SK-N-SH (cell line): ENCODE measurements at regions not wholly inside any gene's neighbourhood (a gene's known extent, or its start where the extent isn't known, plus 50 kb on each side); places are given as distances from the start of the nearest gene placed in this dataset.

Experiments used
- CTCF ChIA-PET: fragments of 300-600, 350-600 bp; formaldehyde crosslinking; extraction: SDS; loops from one replicate; lab custom pipeline; 2021; lab: Yijun Ruan, JAX
- POLR2A ChIA-PET: fragments of 350-600 bp; sonication (Branson Sonifier 250); formaldehyde crosslinking; extraction: SDS; loops from one replicate; lab custom pipeline; 2020; ENCODE audit warnings: antibody characterized with exemption, inconsistent platforms; lab: Yijun Ruan, JAX
- DNase-seq: peaks from one replicate; pipeline ENCODE4 v3.0.0; 2012
- H2AFZ ChIP-seq: fragments of 200-600 bp; sonication (generic); 2 replicates; pipeline ENCODE4 v1.8.1; 2016; ENCODE audit warnings: antibody characterized with exemption, mild to moderate bottlenecking, low read depth
- H3F3A ChIP-seq: fragments of 200-600 bp; sonication (generic); replicated peaks from 2 replicates; pipeline ENCODE3; 2016; ENCODE audit warnings: antibody characterized with exemption, mild to moderate bottlenecking; ENCODE audit not compliant: insufficient read depth
- H3K27ac ChIP-seq, 2 experiments: fragments of 200-500 bp in 1 of 2; fragments of 200-600 bp in 1 of 2; sonication (Bioruptor generic) in 1 of 2; sonication (generic), shearing (Covaris generic) in 1 of 2; 2 replicates each; pipeline versions ENCODE4 v1.5.1 to v1.6.1; 2014 to 2016; ENCODE audit warnings: low read depth in 2 of 2, inconsistent platforms in 1 of 2, low read length in 1 of 2, mild to moderate bottlenecking in 1 of 2, mixed read lengths in 1 of 2
- H3K27me3 ChIP-seq: fragments of 200-600 bp; sonication (generic), shearing (Covaris generic); 2 replicates; pipeline ENCODE4 v1.6.1; 2016; ENCODE audit warnings: mixed run types; ENCODE audit not compliant: insufficient read depth
- H3K36me3 ChIP-seq, 2 experiments: fragments of 200-500 bp in 1 of 2; fragments of 200-600 bp in 1 of 2; sonication (Bioruptor generic) in 1 of 2; sonication (generic) in 1 of 2; replicated peaks in 1 of 2; 2 replicates each; pipeline versions ENCODE3 to v1.5.1; 2014 to 2016; ENCODE audit warnings: low read length in 1 of 2, mild to moderate bottlenecking in 1 of 2; ENCODE audit not compliant: insufficient read depth in 2 of 2, control insufficient read depth in 1 of 2
- H3K4me1 ChIP-seq, 2 experiments: fragments of 200-500 bp in 1 of 2; fragments of 200-600 bp in 1 of 2; sonication (Bioruptor generic) in 1 of 2; sonication (generic), shearing (Covaris generic) in 1 of 2; 2 replicates each; pipeline versions ENCODE4 v1.5.1 to v1.6.1; 2014 to 2016; ENCODE audit warnings: low read depth in 1 of 2, low read length in 1 of 2, mixed run types in 1 of 2; ENCODE audit not compliant: insufficient read depth in 2 of 2, control insufficient read depth in 1 of 2
- H3K4me2 ChIP-seq: fragments of 200-600 bp; sonication (generic), shearing (Covaris generic); 2 replicates; pipeline ENCODE4 v1.6.1; 2017; ENCODE audit warnings: mixed run types
- H3K4me3 ChIP-seq, 2 experiments: fragments of 200-500 bp in 1 of 2; fragments of 200-600 bp in 1 of 2; sonication (Bioruptor generic) in 1 of 2; sonication (generic), shearing (Covaris generic) in 1 of 2; 2 replicates each; pipeline versions ENCODE4 v1.5.1 to v1.8.1; 2014 to 2016; ENCODE audit warnings: low read depth in 2 of 2, inconsistent platforms in 1 of 2, low read length in 1 of 2, mild to moderate bottlenecking in 1 of 2, mixed read lengths in 1 of 2, moderate library complexity in 1 of 2
- H3K79me2 ChIP-seq: fragments of 200-600 bp; sonication (generic); 2 replicates; pipeline ENCODE4 v1.8.1; 2017; ENCODE audit warnings: mild to moderate bottlenecking; ENCODE audit not compliant: insufficient read depth
- H3K9ac ChIP-seq: fragments of 200-600 bp; sonication (generic); 2 replicates; pipeline ENCODE4 v1.6.1; 2017; ENCODE audit warnings: mixed run types
- H3K9me2 ChIP-seq: fragments of 200-600 bp; sonication (generic); 2 replicates; pipeline ENCODE4 v1.6.1; 2017; ENCODE audit warnings: mixed run types
- H3K9me3 ChIP-seq: fragments of 200-600 bp; sonication (generic); 2 replicates; pipeline ENCODE4 v1.6.1; 2017; ENCODE audit warnings: mixed run types, mild to moderate bottlenecking, moderate library complexity
- H4K20me1 ChIP-seq: fragments of 200-600 bp; sonication (generic); 2 replicates; pipeline ENCODE4 v1.6.1; 2017; ENCODE audit warnings: mild to moderate bottlenecking, mixed run types; ENCODE audit not compliant: insufficient read depth
- CHD2 ChIP-seq: fragments of 150-350 bp; IDR thresholded peaks from 2 replicates; pipeline ENCODE4 v1.6.1; 2018; ENCODE audit warnings: low read length; ENCODE audit not compliant: partially characterized antibody
- CTCF ChIP-seq: fragments of 200-600 bp; sonication (generic); IDR thresholded peaks from 2 replicates; pipeline ENCODE4 v1.6.1; 2017; ENCODE audit warnings: antibody characterized with exemption, mild to moderate bottlenecking, moderate library complexity
- ELF1 ChIP-seq: IDR thresholded peaks from 2 replicates; pipeline ENCODE4 v1.4.0; 2012
- EP300 ChIP-seq, 2 experiments: IDR thresholded peaks; 2 replicates each; pipeline versions ENCODE4 v1.4.0 to v1.6.1; 2012; ENCODE audit warnings: borderline replicate concordance in 1 of 2, low read depth in 1 of 2, low read length in 1 of 2
- EZH2phosphoT487 ChIP-seq: fragments of 200-600 bp; sonication (generic); IDR thresholded peaks from 2 replicates; pipeline ENCODE4 v1.6.1; 2017; ENCODE audit warnings: low read depth, mixed run types, mild to moderate bottlenecking, antibody characterized with exemption, moderate library complexity, borderline replicate concordance
- FOSL2 ChIP-seq: IDR thresholded peaks from 2 replicates; pipeline ENCODE4 v1.4.0; 2012; ENCODE audit warnings: low read depth, mild to moderate bottlenecking, moderate library complexity, borderline replicate concordance
- FOXJ3 ChIP-seq: sonication (generic); formaldehyde crosslinking; IDR thresholded peaks from 2 replicates; pipeline ENCODE4 v1.5.1; 2020; ENCODE audit warnings: mild to moderate bottlenecking, missing genetic modification reagents
- FOXM1 ChIP-seq: IDR thresholded peaks from 2 replicates; pipeline ENCODE4 v1.4.0; 2012; ENCODE audit warnings: low read depth, mild to moderate bottlenecking
- GABPA ChIP-seq: IDR thresholded peaks from 2 replicates; pipeline ENCODE4 v1.4.0; 2012; ENCODE audit warnings: low read depth, mild to moderate bottlenecking
- GATA2 ChIP-seq: sonication (generic); formaldehyde crosslinking; IDR thresholded peaks from 2 replicates; pipeline ENCODE4 v1.5.0; 2020; ENCODE audit warnings: mild to moderate bottlenecking, missing genetic modification reagents
- JUND ChIP-seq: IDR thresholded peaks from 2 replicates; pipeline ENCODE4 v1.4.0; 2012
- MAX ChIP-seq: IDR thresholded peaks from 2 replicates; pipeline ENCODE4 v1.4.0; 2012; ENCODE audit warnings: low read depth
- MEF2A ChIP-seq: IDR thresholded peaks from 2 replicates; pipeline ENCODE4 v1.4.0; 2012; ENCODE audit warnings: low read depth, borderline replicate concordance
- MXI1 ChIP-seq: IDR thresholded peaks from 2 replicates; pipeline ENCODE4 v1.6.1; 2012; ENCODE audit warnings: mild to moderate bottlenecking, low read depth, low read length, improper control_type of control experiment
- NFIC ChIP-seq: IDR thresholded peaks from 2 replicates; pipeline ENCODE4 v1.4.0; 2012; ENCODE audit warnings: borderline replicate concordance
- NRF1 ChIP-seq: IDR thresholded peaks from 2 replicates; pipeline ENCODE4 v1.6.1; 2012; ENCODE audit warnings: low read depth, mild to moderate bottlenecking, low read length
- PBX3 ChIP-seq: IDR thresholded peaks from 2 replicates; pipeline ENCODE4; 2012
- POLR2AphosphoS5 ChIP-seq: IDR thresholded peaks from 2 replicates; pipeline ENCODE4 v1.6.1; 2012; ENCODE audit warnings: low read depth, low read length
- RAD21 ChIP-seq: IDR thresholded peaks from 2 replicates; pipeline ENCODE4 v1.6.1; 2012; ENCODE audit warnings: mild to moderate bottlenecking, low read length
- RCOR1 ChIP-seq: fragments of 150-350 bp; IDR thresholded peaks from 2 replicates; pipeline ENCODE4 v1.6.1; 2017; ENCODE audit warnings: antibody characterized with exemption, low read length
- RXRA ChIP-seq: IDR thresholded peaks from 2 replicates; pipeline ENCODE4 v1.4.0; 2012; ENCODE audit warnings: low read depth, mild to moderate bottlenecking, borderline replicate concordance
- SIN3A ChIP-seq: IDR thresholded peaks from 2 replicates; pipeline ENCODE4 v1.6.1; 2012; ENCODE audit warnings: low read depth, mild to moderate bottlenecking, low read length, moderate library complexity, borderline replicate concordance
- SMC3 ChIP-seq: IDR thresholded peaks from 2 replicates; pipeline ENCODE4 v1.6.1; 2012; ENCODE audit warnings: low read depth, low read length, improper control_type of control experiment
- TAF1 ChIP-seq: IDR thresholded peaks from 2 replicates; pipeline ENCODE4 v1.6.1; 2012; ENCODE audit warnings: low read depth, mild to moderate bottlenecking, low read length, moderate library complexity, borderline replicate concordance
- TCF12 ChIP-seq: IDR thresholded peaks from 2 replicates; pipeline ENCODE4 v1.4.0; 2012
- TEAD4 ChIP-seq: IDR thresholded peaks from 2 replicates; pipeline ENCODE4 v1.4.0; 2012; ENCODE audit warnings: mild to moderate bottlenecking, borderline replicate concordance; ENCODE audit not compliant: insufficient read depth
- USF1 ChIP-seq: IDR thresholded peaks from 2 replicates; pipeline ENCODE4 v1.4.0; 2012; ENCODE audit warnings: low read depth, borderline replicate concordance
- YY1 ChIP-seq: IDR thresholded peaks from 2 replicates; pipeline ENCODE4 v1.4.0; 2012; ENCODE audit warnings: low read depth, mild to moderate bottlenecking
- ZBTB33 ChIP-seq: IDR thresholded peaks from 2 replicates; pipeline ENCODE4 v1.4.0; 2012; ENCODE audit warnings: low read depth, borderline replicate concordance
- WGBS: methylation state at CpG from one replicate; pipeline ENCODE4 v1.1.6; 2017; ENCODE audit warnings: low lambda C conversion rate; 5-methylcytosine and 5-hydroxymethylcytosine counted together

GRCh38 chr17:31627960-31628359, 231.1 kb downstream of the COPRS start:
- peak overlapping the region in 1 of 2 experiments; percentile 79; a peak in 2 of 4 replicates for H3K27ac ChIP-seq
- H3K9me3 ChIP-seq = peaks cover 30% of the 10 kb centered on the region; the same call in 1 of the 2 replicates
- H3K4me2 ChIP-seq = no peak overlapping the region
- POLR2A ChIA-PET = no interaction called here
- DNase-seq = no peak
- peaks cover 0 to 6% of the 10 kb centered on the region in 2 experiments for H3K36me3 ChIP-seq
- H3K4me1 ChIP-seq = peaks cover 0 to 6% of the 10 kb centered on the region in 2 experiments; a peak in 2 of 4 replicates
- peak overlapping the region; percentile 3; the same call in 1 of the 2 replicates for H3K9ac ChIP-seq
- no peak overlapping the region for H3K4me3 ChIP-seq
- no peaks in the 10 kb centered on the region for H4K20me1 ChIP-seq
- CTCF ChIA-PET = interaction anchor here (1.0 kb wide), 1 partner anchor 110 kb away, joined by 3 read pairs; no protein-coding TSS in a partner anchor
- no peaks in the 10 kb centered on the region for H3K79me2 ChIP-seq
- H3F3A ChIP-seq = peaks cover 26% of the 10 kb centered on the region
- no peak overlapping the region for H2AFZ ChIP-seq
- 29% methylated on average over 1 of the region's 1 CpG for WGBS
- H3K27me3 ChIP-seq = no peaks in the 10 kb centered on the region
- no peaks in the 10 kb centered on the region for H3K9me2 ChIP-seq
- TF ChIP-seq TEAD4 = peak; percentile 83
- TF ChIP-seq RCOR1 = no peak
- TF ChIP-seq TAF1 = no peak
- TF ChIP-seq CHD2 = no peak
- TF ChIP-seq JUND = peak; percentile 83
- TF ChIP-seq FOXM1 = peak; percentile 57; the same call in 1 of the 2 replicates
- TF ChIP-seq NFIC = peak; percentile 75
- no peak for TF ChIP-seq SIN3A
- TF ChIP-seq EZH2phosphoT487 = no peak
- peak; percentile 86 for TF ChIP-seq RXRA
- peak; percentile 57; the same call in 1 of the 2 replicates for TF ChIP-seq MEF2A
- TF ChIP-seq POLR2AphosphoS5 = no peak; the same call in 1 of the 2 replicates
- TF ChIP-seq RAD21 = no peak
- TF ChIP-seq TCF12 = peak; percentile 95
- peak; percentile 91; the same call in 1 of the 2 replicates for TF ChIP-seq FOSL2
- TF ChIP-seq GATA2 (CRISPR knock-in tag) = no peak
- TF ChIP-seq EP300 (IDR thresholded peaks at IDR 0.05; ENCODE audit: borderline replicate concordance in 1 of 2, low read depth in 1 of 2, low read length in 1 of 2) = peak in 1 of 2 experiments; percentile 94; a peak in 2 of 4 replicates
- TF ChIP-seq FOXJ3 (CRISPR knock-in tag) = no peak
- no peak for TF ChIP-seq ELF1
- TF ChIP-seq MAX = no peak
- no peak for TF ChIP-seq MXI1
- no peak for TF ChIP-seq YY1
- TF ChIP-seq GABPA = no peak
- no peak for TF ChIP-seq CTCF
- TF ChIP-seq ZBTB33 = no peak
- TF ChIP-seq PBX3 = peak; percentile 58
- no peak for TF ChIP-seq NRF1
- no peak for TF ChIP-seq SMC3
- TF ChIP-seq USF1 = no peak
